ENCODE measurements at regions not wholly inside any gene's neighbourhood (a gene's known extent, or its start where the extent isn't known, plus 50 kb on each side); places are given as distances from the start of the nearest gene placed in this dataset.

GRCh38 chr20:51267679-51268078, 244.8 kb upstream of the KCNG1 start:
- DNase-seq (ENCODE audit: low spot score), result no peak

- DNase-seq (ENCODE audit: low spot score), result no peak
Measured at GRCh38 chr20:51266353-51266752, 243.4 kb upstream of the KCNG1 start.

GRCh38 chr20:51265361-51265760, 242.5 kb upstream of the KCNG1 start:
- DNase-seq (ENCODE audit: low spot score), result no peak

GRCh38 chr20:51262240-51262639, 239.3 kb upstream of the KCNG1 start:
- peak; percentile 62 for DNase-seq (ENCODE audit: low spot score)

- peak; percentile 39 for DNase-seq (ENCODE audit: low spot score)
Measured at GRCh38 chr20:51259455-51259854, 236.5 kb upstream of the KCNG1 start.

- peak; percentile 55 for DNase-seq (ENCODE audit: low spot score)
Measured at GRCh38 chr20:51258582-51259165, 235.8 kb upstream of the KCNG1 start.

- no peak for DNase-seq (ENCODE audit: low spot score)
Measured at GRCh38 chr20:51255417-51255816, 232.5 kb upstream of the KCNG1 start.

GRCh38 chr20:51253280-51253679, 230.4 kb upstream of the KCNG1 start:
- DNase-seq (ENCODE audit: low spot score), result no peak

GRCh38 chr20:51249781-51250180, 226.9 kb upstream of the KCNG1 start:
- DNase-seq (ENCODE audit: low spot score), result no peak

GRCh38 chr20:51249215-51249614, 226.3 kb upstream of the KCNG1 start:
- DNase-seq (ENCODE audit: low spot score), result no peak

GRCh38 chr20:51244466-51244865, 221.6 kb upstream of the KCNG1 start:
- DNase-seq (ENCODE audit: low spot score), result peak; percentile 16

- no peak for DNase-seq (ENCODE audit: low spot score)
Measured at GRCh38 chr20:51238675-51239305, 215.9 kb upstream of the KCNG1 start.

- peak; percentile 22 for DNase-seq (ENCODE audit: low spot score)
Measured at GRCh38 chr20:51237791-51238190, 214.9 kb upstream of the KCNG1 start.

GRCh38 chr20:51237278-51237677, 214.4 kb upstream of the KCNG1 start:
- DNase-seq (ENCODE audit: low spot score), result peak; percentile 68

GRCh38 chr20:51236421-51236820, 213.5 kb upstream of the KCNG1 start:
- peak; percentile 83 for DNase-seq (ENCODE audit: low spot score)

- peak; percentile 25 for DNase-seq (ENCODE audit: low spot score)
Measured at GRCh38 chr20:51233345-51233744, 210.4 kb upstream of the KCNG1 start.

- peak; percentile 22 for DNase-seq (ENCODE audit: low spot score)
Measured at GRCh38 chr20:51230727-51231126, 207.8 kb upstream of the KCNG1 start.

GRCh38 chr20:51228763-51229162, 205.9 kb upstream of the KCNG1 start:
- DNase-seq (ENCODE audit: low spot score), result no peak

GRCh38 chr20:51227744-51228143, 204.8 kb upstream of the KCNG1 start:
- DNase-seq (ENCODE audit: low spot score), result no peak

GRCh38 chr20:51223183-51223720, 200.3 kb upstream of the KCNG1 start:
- DNase-seq (ENCODE audit: low spot score), result no peak

- DNase-seq (ENCODE audit: low spot score), result peak; percentile 14
Measured at GRCh38 chr20:51221791-51222408, 199.0 kb upstream of the KCNG1 start.

GRCh38 chr20:51221103-51221502, 198.2 kb upstream of the KCNG1 start:
- no peak for DNase-seq (ENCODE audit: low spot score)

- DNase-seq (ENCODE audit: low spot score), result no peak
Measured at GRCh38 chr20:51220293-51220706, 197.4 kb upstream of the KCNG1 start.
